ENCODE measurements at regions not wholly inside any gene's neighbourhood (a gene's known extent, or its start where the extent isn't known, plus 50 kb on each side); places are given as distances from the start of the nearest gene placed in this dataset.

- TF ChIP-seq POLR2AphosphoS5 (IDR thresholded peaks at IDR 0.05; ENCODE audit: borderline replicate concordance, low read depth, low read length) (no peak), EZH2 (IDR thresholded peaks at IDR 0.05) (no peak)
Observed at GRCh38 chr7:96401200-96401599, 79.3 kb upstream of the SLC25A13 start.

Data from SK-N-MC (cell line).